AG09319 (cell line): ENCODE measurements at regions not wholly inside any gene's neighbourhood (a gene's known extent, or its start where the extent isn't known, plus 50 kb on each side); places are given as distances from the start of the nearest gene placed in this dataset.

Source experiments
- DNase-seq: peaks from one replicate; pipeline ENCODE4 v3.0.0-alpha.2; 2010; ENCODE audit warnings: low read depth; ENCODE audit errors: extremely low read depth
- CTCF ChIP-seq: IDR thresholded peaks from 2 replicates; pipeline ENCODE4 v1.5.1; 2011; ENCODE audit warnings: low read depth, mild to moderate bottlenecking, inconsistent platforms, low read length, moderate library complexity

- no peak for DNase-seq
- no peak for TF ChIP-seq CTCF
These were observed 1077.3 kb downstream of the SORCS3 start for GRCh38 chr10:105718207-105718995.

GRCh38 chr10:105714728-105715127 lies 1073.6 kb downstream of the SORCS3 start:
- no peak for DNase-seq
- TF ChIP-seq CTCF = no peak

- no peak for TF ChIP-seq CTCF
- no peak for DNase-seq
These were observed 1066.5 kb downstream of the SORCS3 start for GRCh38 chr10:105707603-105708002.

GRCh38 chr10:105706281-105707026 lies 1065.4 kb downstream of the SORCS3 start:
- no peak for DNase-seq
- TF ChIP-seq CTCF = no peak

GRCh38 chr10:105702211-105702610 lies 1061.1 kb downstream of the SORCS3 start:
- no peak for TF ChIP-seq CTCF
- DNase-seq = no peak

GRCh38 chr10:105700218-105700617 lies 1059.1 kb downstream of the SORCS3 start:
- TF ChIP-seq CTCF = no peak
- no peak for DNase-seq

- DNase-seq = no peak
These were observed 1058.4 kb downstream of the SORCS3 start for GRCh38 chr10:105699504-105699903.

More at GRCh38 chr10:105699504-105699903, 1058.4 kb downstream of the SORCS3 start:
- TF ChIP-seq CTCF = no peak
